HepG2 (cell line): ENCODE measurements at regions not wholly inside any gene's neighbourhood (a gene's known extent, or its start where the extent isn't known, plus 50 kb on each side); places are given as distances from the start of the nearest gene placed in this dataset.

Experiments
- ATAC-seq: fragments of 200-7000 bp; cut with Tn5 transposase; 3 replicates; pipeline ENCODE4 v1.9.1; 2020; ENCODE audit warnings: mild to moderate bottlenecking, moderate library complexity
- BruUV-seq: library from RNA; stranded (reverse); fragments of 400-500 nt; replicated peaks from 2 replicates; lab custom pipeline; 2021; lab: Mats Ljungman, UMichigan
- CTCF ChIA-PET: fragments of 300-600 bp; formaldehyde crosslinking; extraction: SDS; loops from one replicate; lab custom pipeline; 2021; ENCODE audit warnings: low total read pairs, inconsistent platforms, low intra/inter-chr PET ratio; lab: Yijun Ruan, JAX
- POLR2A ChIA-PET: fragments of 350-600 bp; sonication (Branson Sonifier 250); formaldehyde crosslinking; loops from one replicate; lab custom pipeline; 2020; ENCODE audit warnings: antibody characterized with exemption, inconsistent platforms; lab: Yijun Ruan, JAX
- DNase-seq: peaks from one replicate; pipeline ENCODE4 v3.0.0-alpha.2; 2015; ENCODE audit warnings: low spot score
- FAIRE-seq: peaks from 3 replicates; lab custom pipeline; 2011; peaks lifted over from hg19 to GRCh38; lab: Jason Lieb, UNC
- H2AFZ ChIP-seq: one replicate; pipeline ENCODE4 v1.6.1; 2011; ENCODE audit warnings: low read length, inconsistent platforms
- H3K27ac ChIP-seq: fragments of 300-600 bp; 3 replicates; pipeline ENCODE4 v1.8.0; 2011; ENCODE audit warnings: mixed run types, mild to moderate bottlenecking, mixed read lengths, low read length, inconsistent platforms; ENCODE audit not compliant: insufficient read depth; ENCODE audit errors: extremely low read length
- H3K27me3 ChIP-seq, 2 experiments: fragments of 200-600 bp in 1 of 2; 2 replicates in 1 of 2; 3 replicates in 1 of 2; pipeline versions ENCODE4 v1.6.0 to v1.8.0; 2011; ENCODE audit warnings: low read length in 2 of 2, mild to moderate bottlenecking in 2 of 2, moderate library complexity in 2 of 2, inconsistent platforms in 1 of 2; ENCODE audit not compliant: insufficient read depth in 2 of 2, control insufficient read depth in 1 of 2
- H3K36me3 ChIP-seq, 2 experiments: fragments of 200-600 bp in 1 of 2; replicated peaks in 1 of 2; 2 replicates in 1 of 2; 3 replicates in 1 of 2; pipeline versions ENCODE4 v1.5.1 to v1.8.0; 2011; ENCODE audit warnings: low read length in 2 of 2, inconsistent platforms in 1 of 2; ENCODE audit not compliant: insufficient read depth in 2 of 2, control insufficient read depth in 1 of 2
- H3K4me1 ChIP-seq: 2 replicates; pipeline ENCODE4 v1.5.1; 2012; ENCODE audit warnings: low read length, inconsistent platforms; ENCODE audit not compliant: insufficient read depth
- H3K4me2 ChIP-seq: 2 replicates; pipeline ENCODE4 v1.6.0; 2011; ENCODE audit warnings: low read depth, low read length, inconsistent platforms
- H3K4me3 ChIP-seq, 3 experiments: fragments of 200-600 bp in 1 of 3; sonication (generic), shearing (Covaris generic) in 1 of 3; replicated peaks in 1 of 3; 2 replicates each; pipeline ENCODE4 v1.5.1; 2011 to 2016; ENCODE audit warnings: low read length in 3 of 3, inconsistent platforms in 2 of 3, low read depth in 2 of 3, mild to moderate bottlenecking in 2 of 3, control low read depth in 1 of 3, mixed read lengths in 1 of 3; ENCODE audit not compliant: insufficient read depth in 1 of 3
- H3K79me2 ChIP-seq: one replicate; pipeline ENCODE4 v1.6.1; 2011; ENCODE audit warnings: low read length, inconsistent platforms; ENCODE audit not compliant: insufficient read depth
- H3K9ac ChIP-seq: 2 replicates; pipeline ENCODE4 v1.6.0; 2011; ENCODE audit warnings: mild to moderate bottlenecking, low read depth, low read length, inconsistent platforms; ENCODE audit not compliant: insufficient read depth
- H3K9me3 ChIP-seq: 2 replicates; pipeline ENCODE4 v1.5.1; 2012; ENCODE audit warnings: mild to moderate bottlenecking, low read length
- H4K20me1 ChIP-seq: 2 replicates; pipeline ENCODE4 v1.6.0; 2011; ENCODE audit warnings: inconsistent platforms, mild to moderate bottlenecking, low read length, moderate library complexity; ENCODE audit not compliant: insufficient read depth
- ATF5 ChIP-seq: sonication (generic); formaldehyde crosslinking; IDR thresholded peaks from 2 replicates; pipeline ENCODE4 v1.4.0; 2020; ENCODE audit warnings: mild to moderate bottlenecking, low read depth, missing genetic modification reagents
- FOSL2 ChIP-seq: sonication (generic); formaldehyde crosslinking; IDR thresholded peaks from 2 replicates; pipeline ENCODE4 v1.4.0; 2020; ENCODE audit warnings: missing genetic modification reagents
- FOXA3 ChIP-seq: IDR thresholded peaks from 2 replicates; pipeline ENCODE4 v1.6.1; 2016; ENCODE audit warnings: missing genetic modification reagents, missing compliant biosample characterization
- HCFC1 ChIP-seq: fragments of 150-350 bp; IDR thresholded peaks from 2 replicates; pipeline ENCODE4 v1.6.1; 2014; ENCODE audit warnings: low read depth, low read length
- HHEX ChIP-seq: IDR thresholded peaks from 2 replicates; pipeline ENCODE4 v1.6.1; 2016; ENCODE audit warnings: control low read depth
- ISX ChIP-seq: sonication (generic); formaldehyde crosslinking; conservative IDR thresholded peaks from 2 replicates; pipeline ENCODE4 v1.5.0; 2020; ENCODE audit warnings: missing genetic modification reagents
- NFE2 ChIP-seq: sonication (generic); formaldehyde crosslinking; IDR thresholded peaks from 2 replicates; pipeline ENCODE4 v1.4.0; 2020; ENCODE audit warnings: missing genetic modification reagents
- RBFOX2 ChIP-seq: fragments of 200-400 bp; formaldehyde crosslinking; IDR thresholded peaks from 2 replicates; pipeline ENCODE4 v1.6.1; 2017; ENCODE audit warnings: low read depth, mild to moderate bottlenecking, low read length
- ZNF503 ChIP-seq: sonication (generic); formaldehyde crosslinking; IDR thresholded peaks from 2 replicates; pipeline ENCODE4 v1.4.0; 2020; ENCODE audit warnings: missing genetic modification reagents
- WGBS: methylation state at CpG from one replicate; pipeline ENCODE4 v1.1.6; 2017; ENCODE audit warnings: low lambda C conversion rate; 5-methylcytosine and 5-hydroxymethylcytosine counted together
- in situ Hi-C: cut with HindIII; loops from 2 replicates; pipeline ENCODE4 v1.10.0; 2017; ENCODE audit warnings: low pct_unique_long_range_greater_than_20kb; ENCODE audit not compliant: extremely low pct_ligation_motif_present
- intact Hi-C: fragments of 100-400 bp; cut with micrococcal nuclease; formaldehyde crosslinking; loops from one replicate; pipeline ENCODE4 v1.10.0; 2022; ENCODE audit not compliant: unreplicated experiment

- TF ChIP-seq ZNF503 (CRISPR knock-in tag) = no peak
- TF ChIP-seq, all 625 proteins: peak for 0
Observed at GRCh38 chr7:42662862-42663261, 249.0 kb downstream of the C7orf25 start (continued).

- intact Hi-C loops (no loop called here), in situ Hi-C loops (no loop called here)
- Histone ChIP-seq H4K20me1 (no peaks in the 10 kb centered on the region), H3K9me3 (peaks cover 27% of the 10 kb centered on the region), H3K4me3 (no peak overlapping the region), H2AFZ (no peak overlapping the region), H3K79me2 (no peaks in the 10 kb centered on the region), H3K27ac (no peak overlapping the region), H3K27me3 (no peaks in the 10 kb centered on the region; a peak in 1 of 5 replicates), H3K4me1 (no peaks in the 10 kb centered on the region)
- DNase-seq (no peak), ATAC-seq (no peak), FAIRE-seq (no peak)
- WGBS = 0% methylated on average over 2 of the region's 2 CpGs
- POLR2A ChIA-PET = no interaction called here
- TF ChIP-seq HCFC1 = no peak
- no peak for TF ChIP-seq HHEX (CRISPR knock-in tag)
- TF ChIP-seq FOXA3 (CRISPR knock-in tag) = no peak
- no peak for TF ChIP-seq ISX (CRISPR knock-in tag)
- no peak for TF ChIP-seq ATF5 (CRISPR knock-in tag)
- peak; percentile 34; the same call in 1 of the 2 replicates for TF ChIP-seq FOSL2 (CRISPR knock-in tag)
- no peak for TF ChIP-seq RBFOX2
- TF ChIP-seq NFE2 (CRISPR knock-in tag) = no peak
- TF ChIP-seq, all 625 proteins: peak for 1
- H3K36me3 ChIP-seq = no peaks in the 10 kb centered on the region
- H3K9ac ChIP-seq = no peak overlapping the region
- no TSS peak for BruUV-seq
- CTCF ChIA-PET = no interaction called here
- H3K4me2 ChIP-seq = no peak overlapping the region
Observed at GRCh38 chr7:42661312-42661711, 250.6 kb downstream of the C7orf25 start.
